ENCODE measurements at regions not wholly inside any gene's neighbourhood (a gene's known extent, or its start where the extent isn't known, plus 50 kb on each side); places are given as distances from the start of the nearest gene placed in this dataset.

- no peak overlapping the region for H3K4me3 ChIP-seq
- no peak overlapping the region for H3K27ac ChIP-seq
- peak; percentile 65 for DNase-seq (ENCODE audit: low spot score)
- TF ChIP-seq CTCF (IDR thresholded peaks at IDR 0.05), result no peak
Observed at GRCh38 chr22:49570032-49570848, 257.4 kb downstream of the BRD1 start.

- no peak overlapping the region for H3K4me3 ChIP-seq
- DNase-seq (ENCODE audit: low spot score), result peak; percentile 64
- no peak overlapping the region for H3K27ac ChIP-seq
- TF ChIP-seq CTCF (IDR thresholded peaks at IDR 0.05), result no peak
Observed at GRCh38 chr22:49569286-49570031, 258.2 kb downstream of the BRD1 start.

GRCh38 chr22:49568751-49569285 is 258.9 kb downstream of the BRD1 start:
- no peak for TF ChIP-seq CTCF (IDR thresholded peaks at IDR 0.05)
- H3K27ac ChIP-seq, result no peak overlapping the region
- DNase-seq (ENCODE audit: low spot score), result no peak
- H3K4me3 ChIP-seq, result no peak overlapping the region

- Histone ChIP-seq H3K4me3 (no peak overlapping the region), H3K27ac (no peak overlapping the region)
- no peak for TF ChIP-seq CTCF (IDR thresholded peaks at IDR 0.05)
- peak; percentile 67 for DNase-seq (ENCODE audit: low spot score)
Observed at GRCh38 chr22:49567899-49568750, 259.5 kb downstream of the BRD1 start.

GRCh38 chr22:49566693-49567092 is 261.0 kb downstream of the BRD1 start:
- Histone ChIP-seq H3K4me3 (no peak overlapping the region), H3K27ac (no peak overlapping the region)
- DNase-seq (ENCODE audit: low spot score), result peak; percentile 56
- no peak for TF ChIP-seq CTCF (IDR thresholded peaks at IDR 0.05)

GRCh38 chr22:49566141-49566541 is 261.5 kb downstream of the BRD1 start:
- no peak overlapping the region for H3K27ac ChIP-seq
- no peak overlapping the region for H3K4me3 ChIP-seq
- peak; percentile 70 for DNase-seq (ENCODE audit: low spot score)
- TF ChIP-seq CTCF (IDR thresholded peaks at IDR 0.05), result no peak
